T-helper 1 cell treated with Interleukin-12 subunit alpha and Interleukin-12 subunit beta and Interleukin-4 antibody, amounts not matched to agents 30 μg/mL and 1 μg/mL, for 36 hours (primary cell): ENCODE measurements at regions not wholly inside any gene's neighbourhood (a gene's known extent, or its start where the extent isn't known, plus 50 kb on each side); places are given as distances from the start of the nearest gene placed in this dataset.

Source experiments
- H3K27ac Mint-ChIP-seq: one replicate; pipeline ENCODE4 v1.8.0; 2021; ENCODE audit warnings: mild to moderate bottlenecking, mixed read lengths
- H3K27me3 Mint-ChIP-seq: one replicate; pipeline ENCODE4 v1.8.0; 2021; ENCODE audit warnings: low read depth, mixed read lengths
- H3K36me3 Mint-ChIP-seq: one replicate; pipeline ENCODE4 v1.8.0; 2021; ENCODE audit warnings: low read depth, mixed read lengths
- H3K4me1 Mint-ChIP-seq: one replicate; pipeline ENCODE4 v1.8.0; 2021; ENCODE audit warnings: low read depth, mixed read lengths
- H3K4me3 Mint-ChIP-seq: one replicate; pipeline ENCODE4 v1.8.0; 2021; ENCODE audit warnings: mild to moderate bottlenecking, moderate library complexity, mixed read lengths
- H3K9me3 Mint-ChIP-seq: one replicate; pipeline ENCODE4 v1.8.0; 2021; ENCODE audit warnings: mixed read lengths

GRCh38 chr13:111650626-111651025, 330.2 kb downstream of the TEX29 start:
- Mint-ChIP-seq H3K9me3 (no peaks in the 10 kb centered on the region), H3K4me3 (no peak overlapping the region), H3K27me3 (no peaks in the 10 kb centered on the region), H3K36me3 (no peaks in the 10 kb centered on the region), H3K4me1 (no peaks in the 10 kb centered on the region), H3K27ac (no peak overlapping the region)

- H3K4me3 Mint-ChIP-seq = no peak overlapping the region
- no peaks in the 10 kb centered on the region for H3K4me1 Mint-ChIP-seq
- no peaks in the 10 kb centered on the region for H3K9me3 Mint-ChIP-seq
- H3K36me3 Mint-ChIP-seq = no peaks in the 10 kb centered on the region
- H3K27ac Mint-ChIP-seq = no peak overlapping the region
- H3K27me3 Mint-ChIP-seq = no peaks in the 10 kb centered on the region
Measured at GRCh38 chr13:111652676-111653075, 332.2 kb downstream of the TEX29 start.

- Mint-ChIP-seq H3K9me3 (no peaks in the 10 kb centered on the region), H3K27ac (no peak overlapping the region), H3K27me3 (no peaks in the 10 kb centered on the region), H3K36me3 (no peaks in the 10 kb centered on the region), H3K4me1 (no peaks in the 10 kb centered on the region), H3K4me3 (no peak overlapping the region)
Measured at GRCh38 chr13:111654531-111654930, 334.1 kb downstream of the TEX29 start.

- Mint-ChIP-seq H3K27ac (no peak overlapping the region), H3K4me1 (no peaks in the 10 kb centered on the region), H3K9me3 (no peaks in the 10 kb centered on the region), H3K36me3 (no peaks in the 10 kb centered on the region), H3K27me3 (no peaks in the 10 kb centered on the region), H3K4me3 (no peak overlapping the region)
Measured at GRCh38 chr13:111656439-111656838, 336.0 kb downstream of the TEX29 start.

- Mint-ChIP-seq H3K4me3 (no peak overlapping the region), H3K36me3 (no peaks in the 10 kb centered on the region), H3K4me1 (no peaks in the 10 kb centered on the region), H3K27ac (no peak overlapping the region), H3K9me3 (no peaks in the 10 kb centered on the region), H3K27me3 (no peaks in the 10 kb centered on the region)
Measured at GRCh38 chr13:111657013-111657412, 336.6 kb downstream of the TEX29 start.

GRCh38 chr13:111658145-111659100, 338.0 kb downstream of the TEX29 start:
- Mint-ChIP-seq H3K27ac (no peak overlapping the region), H3K9me3 (no peaks in the 10 kb centered on the region), H3K4me1 (no peaks in the 10 kb centered on the region), H3K4me3 (no peak overlapping the region), H3K36me3 (no peaks in the 10 kb centered on the region), H3K27me3 (no peaks in the 10 kb centered on the region)

- no peaks in the 10 kb centered on the region for H3K27me3 Mint-ChIP-seq
- H3K4me3 Mint-ChIP-seq = no peak overlapping the region
- H3K4me1 Mint-ChIP-seq = no peaks in the 10 kb centered on the region
- H3K9me3 Mint-ChIP-seq = no peaks in the 10 kb centered on the region
- no peak overlapping the region for H3K27ac Mint-ChIP-seq
- H3K36me3 Mint-ChIP-seq = no peaks in the 10 kb centered on the region
Measured at GRCh38 chr13:111659219-111659775, 338.9 kb downstream of the TEX29 start.

- H3K4me1 Mint-ChIP-seq = no peaks in the 10 kb centered on the region
- H3K36me3 Mint-ChIP-seq = no peaks in the 10 kb centered on the region
- H3K4me3 Mint-ChIP-seq = no peak overlapping the region
- no peak overlapping the region for H3K27ac Mint-ChIP-seq
- no peaks in the 10 kb centered on the region for H3K27me3 Mint-ChIP-seq
- no peaks in the 10 kb centered on the region for H3K9me3 Mint-ChIP-seq
Measured at GRCh38 chr13:111659842-111660241, 339.4 kb downstream of the TEX29 start.

GRCh38 chr13:111661052-111661451, 340.6 kb downstream of the TEX29 start:
- H3K36me3 Mint-ChIP-seq = no peaks in the 10 kb centered on the region
- H3K4me1 Mint-ChIP-seq = no peaks in the 10 kb centered on the region
- H3K4me3 Mint-ChIP-seq = no peak overlapping the region
- no peaks in the 10 kb centered on the region for H3K9me3 Mint-ChIP-seq
- no peak overlapping the region for H3K27ac Mint-ChIP-seq
- no peaks in the 10 kb centered on the region for H3K27me3 Mint-ChIP-seq

GRCh38 chr13:111661776-111662175, 341.3 kb downstream of the TEX29 start:
- Mint-ChIP-seq H3K9me3 (no peaks in the 10 kb centered on the region), H3K4me3 (no peak overlapping the region), H3K27me3 (no peaks in the 10 kb centered on the region), H3K36me3 (no peaks in the 10 kb centered on the region), H3K27ac (no peak overlapping the region), H3K4me1 (no peaks in the 10 kb centered on the region)

- H3K4me1 Mint-ChIP-seq = no peaks in the 10 kb centered on the region
- H3K36me3 Mint-ChIP-seq = no peaks in the 10 kb centered on the region
- H3K27me3 Mint-ChIP-seq = no peaks in the 10 kb centered on the region
- no peak overlapping the region for H3K4me3 Mint-ChIP-seq
- no peak overlapping the region for H3K27ac Mint-ChIP-seq
- no peaks in the 10 kb centered on the region for H3K9me3 Mint-ChIP-seq
Measured at GRCh38 chr13:111662451-111662850, 342.0 kb downstream of the TEX29 start.

- Mint-ChIP-seq H3K9me3 (no peaks in the 10 kb centered on the region), H3K27me3 (no peaks in the 10 kb centered on the region), H3K4me1 (no peaks in the 10 kb centered on the region), H3K36me3 (no peaks in the 10 kb centered on the region), H3K27ac (no peak overlapping the region), H3K4me3 (no peak overlapping the region)
Measured at GRCh38 chr13:111662895-111663294, 342.5 kb downstream of the TEX29 start.

GRCh38 chr13:111663505-111663904, 343.1 kb downstream of the TEX29 start:
- Mint-ChIP-seq H3K27me3 (no peaks in the 10 kb centered on the region), H3K4me3 (no peak overlapping the region), H3K9me3 (no peaks in the 10 kb centered on the region), H3K36me3 (no peaks in the 10 kb centered on the region), H3K27ac (no peak overlapping the region), H3K4me1 (no peaks in the 10 kb centered on the region)

GRCh38 chr13:111663953-111664421, 343.5 kb downstream of the TEX29 start:
- H3K4me3 Mint-ChIP-seq = no peak overlapping the region
- no peaks in the 10 kb centered on the region for H3K9me3 Mint-ChIP-seq
- H3K27ac Mint-ChIP-seq = no peak overlapping the region
- H3K36me3 Mint-ChIP-seq = no peaks in the 10 kb centered on the region
- H3K4me1 Mint-ChIP-seq = no peaks in the 10 kb centered on the region
- H3K27me3 Mint-ChIP-seq = no peaks in the 10 kb centered on the region

- Mint-ChIP-seq H3K4me3 (no peak overlapping the region), H3K36me3 (no peaks in the 10 kb centered on the region), H3K9me3 (no peaks in the 10 kb centered on the region), H3K4me1 (no peaks in the 10 kb centered on the region), H3K27me3 (no peaks in the 10 kb centered on the region), H3K27ac (no peak overlapping the region)
Measured at GRCh38 chr13:111664696-111665095, 344.3 kb downstream of the TEX29 start.
